ENCODE measurements at regions not wholly inside any gene's neighbourhood (a gene's known extent, or its start where the extent isn't known, plus 50 kb on each side); places are given as distances from the start of the nearest gene placed in this dataset.

- TF ChIP-seq, protein P1, sequence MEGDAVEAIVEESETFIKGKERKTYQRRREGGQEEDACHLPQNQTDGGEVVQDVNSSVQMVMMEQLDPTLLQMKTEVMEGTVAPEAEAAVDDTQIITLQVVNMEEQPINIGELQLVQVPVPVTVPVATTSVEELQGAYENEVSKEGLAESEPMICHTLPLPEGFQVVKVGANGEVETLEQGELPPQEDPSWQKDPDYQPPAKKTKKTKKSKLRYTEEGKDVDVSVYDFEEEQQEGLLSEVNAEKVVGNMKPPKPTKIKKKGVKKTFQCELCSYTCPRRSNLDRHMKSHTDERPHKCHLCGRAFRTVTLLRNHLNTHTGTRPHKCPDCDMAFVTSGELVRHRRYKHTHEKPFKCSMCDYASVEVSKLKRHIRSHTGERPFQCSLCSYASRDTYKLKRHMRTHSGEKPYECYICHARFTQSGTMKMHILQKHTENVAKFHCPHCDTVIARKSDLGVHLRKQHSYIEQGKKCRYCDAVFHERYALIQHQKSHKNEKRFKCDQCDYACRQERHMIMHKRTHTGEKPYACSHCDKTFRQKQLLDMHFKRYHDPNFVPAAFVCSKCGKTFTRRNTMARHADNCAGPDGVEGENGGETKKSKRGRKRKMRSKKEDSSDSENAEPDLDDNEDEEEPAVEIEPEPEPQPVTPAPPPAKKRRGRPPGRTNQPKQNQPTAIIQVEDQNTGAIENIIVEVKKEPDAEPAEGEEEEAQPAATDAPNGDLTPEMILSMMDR (conservative IDR thresholded peaks at IDR 0.05): no peak
- TF ChIP-seq ZFX (IDR thresholded peaks at IDR 0.05): no peak
Measured at GRCh38 chr1:67991546-67991945, 58.9 kb downstream of the DIRAS3 start.
